NT2/D1 (cell line): ENCODE measurements at regions not wholly inside any gene's neighbourhood (a gene's known extent, or its start where the extent isn't known, plus 50 kb on each side); places are given as distances from the start of the nearest gene placed in this dataset.

Experiments
- DNase-seq: peaks from one replicate; pipeline ENCODE4 v3.0.0-alpha.2; 2011; ENCODE audit warnings: low read depth, low spot score
- H3K27me3 ChIP-seq: 2 replicates; pipeline ENCODE4 v1.6.0; 2011; ENCODE audit warnings: mild to moderate bottlenecking; ENCODE audit not compliant: insufficient read length, insufficient read depth
- H3K36me3 ChIP-seq: 2 replicates; pipeline ENCODE4 v1.6.1; 2011; ENCODE audit warnings: mild to moderate bottlenecking, low read length, mixed read lengths; ENCODE audit not compliant: insufficient read depth, insufficient read length
- H3K4me1 ChIP-seq: 2 replicates; pipeline ENCODE4 v1.5.1; 2011; ENCODE audit not compliant: insufficient read depth, insufficient read length
- H3K4me3 ChIP-seq: 2 replicates; pipeline ENCODE4 v1.5.1; 2011; ENCODE audit warnings: low read depth; ENCODE audit not compliant: insufficient read length
- H3K9ac ChIP-seq: 2 replicates; pipeline ENCODE4 v1.6.0; 2011; ENCODE audit warnings: low read depth; ENCODE audit not compliant: insufficient read length
- H3K9me3 ChIP-seq: 2 replicates; pipeline ENCODE4 v1.5.1; 2011; ENCODE audit warnings: mild to moderate bottlenecking, low read length; ENCODE audit not compliant: insufficient read depth
- SUZ12 ChIP-seq: IDR thresholded peaks from 2 replicates; pipeline ENCODE4 v1.6.1; 2011; ENCODE audit not compliant: insufficient read length, insufficient read depth; ENCODE audit errors: extremely low read depth
- YY1 ChIP-seq: IDR thresholded peaks from 2 replicates; pipeline ENCODE4 v1.6.1; 2011; ENCODE audit not compliant: insufficient read length, insufficient read depth
- ZNF274 ChIP-seq: IDR thresholded peaks from 2 replicates; pipeline ENCODE4 v1.6.1; 2011; ENCODE audit warnings: mild to moderate bottlenecking, low read depth, low read length

DNA sequence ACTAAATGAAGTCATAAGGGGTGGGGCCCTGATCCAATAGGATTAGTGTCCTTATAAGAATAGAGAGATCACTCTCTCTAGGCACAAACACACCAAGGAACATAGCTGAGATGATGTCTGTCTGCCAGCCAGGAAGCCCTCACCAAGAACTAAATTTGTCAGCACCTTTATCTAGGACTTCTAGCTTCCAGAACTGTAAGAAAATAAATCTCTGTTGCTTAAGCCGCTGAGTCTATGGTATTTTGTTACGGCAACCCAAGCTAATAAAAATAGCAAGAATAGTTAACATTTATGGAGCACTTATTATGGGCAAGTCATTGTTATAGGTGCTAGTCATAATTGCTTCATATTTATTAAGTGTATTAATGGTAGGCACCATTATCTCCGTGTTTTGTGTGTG lies 249.6 kb downstream of the MSRB3 start:
- Histone ChIP-seq H3K9ac (no peak overlapping the region), H3K4me3 (no peak overlapping the region), H3K36me3 (no peaks in the 10 kb centered on the region), H3K4me1 (no peaks in the 10 kb centered on the region), H3K27me3 (no peaks in the 10 kb centered on the region), H3K9me3 (no peaks in the 10 kb centered on the region; the same call in none of the 2 replicates)
- TF ChIP-seq ZNF274, result no peak
- no peak for TF ChIP-seq SUZ12
- TF ChIP-seq YY1, result no peak
- DNase-seq, result no peak

DNA sequence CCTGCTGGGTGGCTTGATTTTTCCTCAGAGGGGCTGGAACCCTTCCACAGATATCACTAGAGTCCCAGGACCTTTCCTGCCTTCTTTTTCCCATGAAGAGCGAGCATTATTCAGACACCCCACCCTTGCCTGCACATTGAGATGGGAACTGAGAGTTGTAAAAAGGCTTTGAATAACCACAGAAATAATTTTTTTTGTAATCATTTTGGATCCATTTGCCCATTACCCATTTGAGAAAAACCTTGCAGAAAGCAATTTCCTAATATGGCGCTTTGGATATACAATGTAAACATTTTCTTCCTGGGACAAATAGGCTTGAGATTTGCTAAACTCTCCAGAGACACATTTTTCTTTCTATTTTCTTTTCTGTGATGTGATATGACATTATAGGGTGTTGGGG lies 250.6 kb downstream of the MSRB3 start:
- Histone ChIP-seq H3K4me3 (no peak overlapping the region), H3K4me1 (no peaks in the 10 kb centered on the region), H3K36me3 (no peaks in the 10 kb centered on the region), H3K9ac (no peak overlapping the region), H3K9me3 (no peaks in the 10 kb centered on the region; the same call in none of the 2 replicates), H3K27me3 (no peaks in the 10 kb centered on the region)
- no peak for DNase-seq
- TF ChIP-seq ZNF274 (no peak), YY1 (no peak), SUZ12 (no peak)

DNA sequence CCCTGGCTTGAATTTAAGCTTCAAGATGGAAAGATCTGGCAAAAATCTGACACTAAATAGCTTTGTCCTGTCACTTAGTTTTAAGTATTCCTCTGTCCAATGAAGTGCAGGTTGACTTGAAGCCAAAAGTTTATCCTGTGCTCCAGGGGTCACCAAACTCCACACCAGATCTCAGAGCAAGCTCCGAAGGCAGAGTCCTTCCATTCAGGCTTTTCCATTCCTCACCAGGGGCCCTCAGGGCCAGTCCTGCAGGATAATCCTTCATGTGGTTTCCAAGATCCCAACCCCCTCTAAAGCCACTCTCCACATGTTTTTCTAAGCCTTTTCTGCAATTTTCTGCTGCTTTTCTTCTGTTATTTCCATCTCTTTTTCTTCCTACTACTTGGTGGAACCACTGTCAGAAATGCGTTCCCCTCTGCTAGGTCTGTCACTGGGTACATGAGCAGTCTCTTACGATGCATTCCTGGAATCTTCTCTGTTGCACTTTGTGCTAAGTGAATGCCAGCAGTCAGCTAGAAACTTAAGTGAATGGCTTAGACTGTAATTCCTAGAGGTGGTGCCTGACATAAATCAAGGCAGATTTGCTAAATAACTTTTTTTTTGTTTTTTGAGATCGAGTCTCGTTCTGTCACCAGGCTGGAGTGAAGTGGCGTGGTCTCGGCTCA lies 251.4 kb downstream of the MSRB3 start:
- Histone ChIP-seq H3K36me3 (no peaks in the 10 kb centered on the region), H3K4me3 (no peak overlapping the region), H3K4me1 (no peaks in the 10 kb centered on the region), H3K9ac (no peak overlapping the region), H3K27me3 (no peaks in the 10 kb centered on the region), H3K9me3 (no peaks in the 10 kb centered on the region; the same call in none of the 2 replicates)
- no peak for DNase-seq
- TF ChIP-seq ZNF274 (no peak), YY1 (no peak), SUZ12 (no peak)

DNA sequence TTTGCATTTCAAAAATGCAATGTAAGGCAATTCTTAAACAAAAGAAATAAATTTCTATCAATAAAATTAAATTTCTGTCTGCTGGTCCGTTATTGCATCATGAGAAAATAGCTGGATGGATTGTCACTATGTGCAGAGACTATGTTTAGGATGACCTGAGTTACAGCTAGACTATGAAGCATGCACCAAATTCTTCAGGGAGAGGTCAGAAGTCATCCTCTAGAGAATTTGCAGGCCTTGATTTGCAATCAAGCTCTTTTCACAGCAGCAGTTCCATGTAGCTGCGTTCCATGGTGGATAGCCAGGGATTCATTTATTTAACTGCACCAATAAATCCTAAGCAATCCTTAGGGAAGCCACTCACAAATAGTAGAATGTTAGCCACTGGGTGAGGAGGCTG lies 253.7 kb downstream of the MSRB3 start:
- Histone ChIP-seq H3K36me3 (no peaks in the 10 kb centered on the region), H3K9me3 (no peaks in the 10 kb centered on the region; the same call in none of the 2 replicates), H3K4me3 (no peak overlapping the region), H3K4me1 (no peaks in the 10 kb centered on the region), H3K9ac (no peak overlapping the region), H3K27me3 (no peaks in the 10 kb centered on the region)
- no peak for TF ChIP-seq ZNF274
- no peak for TF ChIP-seq SUZ12
- TF ChIP-seq YY1, result no peak
- DNase-seq, result no peak

DNA sequence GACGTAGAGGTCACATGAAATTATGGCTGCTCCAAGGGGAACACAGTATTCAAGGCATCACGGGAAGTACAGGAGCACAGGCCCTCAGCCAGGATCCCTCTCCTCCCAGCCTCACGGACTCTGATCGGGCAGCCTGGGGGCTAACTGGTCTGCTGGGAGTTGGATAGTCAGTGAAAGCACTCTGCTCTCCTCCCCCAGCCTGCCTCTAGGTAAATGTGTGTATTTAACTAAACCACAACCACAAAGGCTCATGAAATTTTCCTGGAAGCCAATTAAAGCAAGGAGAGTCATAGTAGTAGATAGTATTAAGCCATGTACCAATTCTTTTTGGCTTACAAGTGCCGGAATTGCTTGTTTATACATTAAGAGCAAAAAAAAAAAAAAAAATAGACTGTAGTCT lies 254.3 kb downstream of the MSRB3 start:
- H3K4me1 ChIP-seq, result no peaks in the 10 kb centered on the region

DNA sequence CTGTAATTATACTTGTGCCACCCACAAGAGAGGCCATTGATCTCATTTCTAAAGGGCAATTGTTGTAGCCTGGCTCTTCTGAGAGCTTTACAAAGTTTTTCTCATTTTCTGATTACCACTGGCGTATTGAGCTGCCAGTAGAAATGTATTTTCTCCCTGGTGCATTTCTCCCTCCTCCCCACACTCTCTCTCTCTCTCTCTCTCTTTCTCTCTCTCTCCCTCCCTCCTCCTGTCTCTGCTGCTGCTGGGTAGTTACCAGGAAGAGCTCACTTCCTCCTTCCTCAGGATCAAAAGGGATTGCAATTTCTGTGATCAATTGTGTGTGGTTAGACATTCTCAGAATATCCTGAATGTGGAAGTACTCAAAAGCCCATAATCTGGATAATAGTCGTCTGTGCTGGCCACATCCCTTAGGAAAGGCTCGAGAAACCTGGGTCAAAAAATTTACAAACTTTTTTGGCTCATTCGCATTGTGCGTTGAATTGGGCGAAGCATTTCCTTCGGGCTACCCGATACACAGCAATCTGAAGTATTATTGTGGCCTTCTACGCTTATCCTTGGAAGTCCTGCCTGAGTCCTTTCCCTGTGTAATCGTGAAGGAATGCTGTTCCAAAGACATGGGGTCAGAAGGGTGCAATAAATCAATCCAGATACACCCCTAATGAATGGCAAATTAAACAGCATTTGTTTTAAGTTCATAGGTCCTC lies 254.8 kb downstream of the MSRB3 start:
- H3K27me3 ChIP-seq, result no peaks in the 10 kb centered on the region
- no peak overlapping the region for H3K9ac ChIP-seq
- no peaks in the 10 kb centered on the region for H3K36me3 ChIP-seq
- DNase-seq, result no peak
- 0 out of 2 replicates have a peak, but pooled peaks cover 6% of the 10 kb centered on the region for H3K9me3 ChIP-seq
- no peak for TF ChIP-seq SUZ12
- no peak for TF ChIP-seq ZNF274
- no peak for TF ChIP-seq YY1
- H3K4me1 ChIP-seq, result no peaks in the 10 kb centered on the region
- no peak overlapping the region for H3K4me3 ChIP-seq

More for the DNA sequence above, 254.3 kb downstream of the MSRB3 start:
- H3K36me3 ChIP-seq, result no peaks in the 10 kb centered on the region
- H3K4me3 ChIP-seq, result no peak overlapping the region
- H3K27me3 ChIP-seq, result no peaks in the 10 kb centered on the region
- no peak for TF ChIP-seq ZNF274
- no peak for DNase-seq
- H3K9ac ChIP-seq, result no peak overlapping the region
- peaks cover under 1% of the 10 kb centered on the region; the same call in 1 of the 2 replicates for H3K9me3 ChIP-seq

DNA sequence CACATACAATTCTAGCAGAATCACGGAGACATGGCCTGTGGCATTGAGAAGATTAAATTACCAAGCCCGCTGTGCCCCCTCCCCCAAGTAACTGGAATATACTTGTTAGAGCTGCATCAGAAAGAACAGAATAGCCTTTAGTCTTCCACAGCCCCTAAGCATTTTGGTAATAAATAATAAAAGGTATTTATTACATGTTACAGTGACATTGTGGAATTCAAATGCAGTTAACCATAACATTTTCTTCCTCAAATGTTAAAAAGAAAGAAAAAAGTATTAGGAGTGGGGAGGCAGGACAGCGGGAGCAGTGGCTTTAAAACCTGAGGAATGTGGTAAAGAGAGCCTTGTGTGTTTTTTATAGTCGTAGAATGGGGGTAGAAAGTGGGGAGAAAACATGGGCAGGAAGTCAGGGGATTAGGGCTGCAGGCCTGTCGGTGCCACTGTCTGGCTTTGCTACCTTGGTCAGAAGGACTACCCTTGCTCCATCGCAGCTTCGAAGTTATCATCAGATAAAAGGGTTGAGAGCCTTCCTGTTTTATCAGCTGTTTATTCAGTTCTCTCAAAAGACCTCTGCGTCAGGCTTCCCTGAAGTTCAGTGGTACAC lies 255.9 kb downstream of the MSRB3 start:
- TF ChIP-seq SUZ12 (no peak), YY1 (no peak), ZNF274 (no peak)
- Histone ChIP-seq H3K4me3 (no peak overlapping the region), H3K9ac (no peak overlapping the region), H3K9me3 (peaks cover 15% of the 10 kb centered on the region), H3K4me1 (no peaks in the 10 kb centered on the region), H3K27me3 (no peaks in the 10 kb centered on the region), H3K36me3 (no peaks in the 10 kb centered on the region)
- no peak for DNase-seq
